Colonic mucosa (tissue), 4 donors: ENCODE measurements at regions not wholly inside any gene's neighbourhood (a gene's known extent, or its start where the extent isn't known, plus 50 kb on each side); places are given as distances from the start of the nearest gene placed in this dataset.

ENCODE experiments used
- DNase-seq: peaks from one replicate; pipeline ENCODE4 v3.0.0-alpha.2; 2020
- H3K27ac ChIP-seq: fragments of 200-600 bp; one replicate; pipeline ENCODE4 v1.8.0; 2021
- H3K27me3 ChIP-seq: fragments of 200-600 bp; one replicate; pipeline ENCODE4 v1.8.0; 2021
- H3K36me3 ChIP-seq: fragments of 200-600 bp; one replicate; pipeline ENCODE4 v1.8.0; 2021
- H3K4me1 ChIP-seq: fragments of 200-600 bp; one replicate; pipeline ENCODE4 v1.8.0; 2021; ENCODE audit warnings: mild to moderate bottlenecking
- H3K4me3 ChIP-seq: fragments of 200-600 bp; one replicate; pipeline ENCODE4 v1.8.0; 2021
- H3K9ac ChIP-seq, 2 donors: one replicate each; pipeline ENCODE4 v1.7.0; 2013; ENCODE audit warnings: control low read depth in 2 of 2, low read depth in 2 of 2, low read length in 2 of 2
- H3K9me3 ChIP-seq: fragments of 200-600 bp; one replicate; pipeline ENCODE4 v1.8.0; 2021
- CTCF ChIP-seq: fragments of 200-600 bp; IDR thresholded peaks from one replicate; pipeline ENCODE4 v1.8.0; 2022; ENCODE audit warnings: antibody characterized with exemption, mild to moderate bottlenecking
- intact Hi-C: fragments of 100-400 bp; cut with DNase I; formaldehyde crosslinking; loops from one replicate; pipeline ENCODE4 v1.14.1; 2022
- donor health status: healthy.
- donor health status: DM: no; HTN: no; CAD: no.
- donor health status: DM: no; HTN: no; CAD: no.

- Histone ChIP-seq H3K9me3 (no peaks in the 10 kb centered on the region), H3K27ac (no peak overlapping the region), H3K4me1 (no peaks in the 10 kb centered on the region), H3K9ac (no peak overlapping the region), H3K27me3 (no peaks in the 10 kb centered on the region), H3K36me3 (no peaks in the 10 kb centered on the region), H3K4me3 (no peak overlapping the region)
- intact Hi-C loops = no loop called here
- TF ChIP-seq CTCF = no peak
- DNase-seq = no peak
Observed at GRCh38 chr21:35641271-35642016, 418.9 kb downstream of the SETD4 start.

GRCh38 chr21:35637431-35637830 is 422.9 kb downstream of the SETD4 start:
- DNase-seq = no peak
- H3K36me3 ChIP-seq = no peaks in the 10 kb centered on the region
- no peaks in the 10 kb centered on the region for H3K27me3 ChIP-seq
- H3K9me3 ChIP-seq = no peaks in the 10 kb centered on the region
- no peak overlapping the region for H3K4me3 ChIP-seq
- no peaks in the 10 kb centered on the region for H3K4me1 ChIP-seq
- no peak overlapping the region for H3K9ac ChIP-seq
- H3K27ac ChIP-seq = no peak overlapping the region
- intact Hi-C loops = no loop called here
- TF ChIP-seq CTCF = no peak

- no peak for DNase-seq
- H3K27me3 ChIP-seq = no peaks in the 10 kb centered on the region
- H3K27ac ChIP-seq = no peak overlapping the region
- H3K36me3 ChIP-seq = no peaks in the 10 kb centered on the region
- no peak for TF ChIP-seq CTCF
- H3K4me3 ChIP-seq = no peak overlapping the region
- H3K9ac ChIP-seq = no peak overlapping the region
- H3K9me3 ChIP-seq = no peaks in the 10 kb centered on the region
- no peaks in the 10 kb centered on the region for H3K4me1 ChIP-seq
- intact Hi-C loops = no loop called here
Observed at GRCh38 chr21:35635994-35636393, 424.3 kb downstream of the SETD4 start.

GRCh38 chr21:35635261-35635660 is 425.1 kb downstream of the SETD4 start:
- TF ChIP-seq CTCF = no peak
- DNase-seq = no peak
- no peaks in the 10 kb centered on the region for H3K4me1 ChIP-seq
- intact Hi-C loops = no loop called here
- H3K36me3 ChIP-seq = no peaks in the 10 kb centered on the region
- no peak overlapping the region for H3K27ac ChIP-seq
- no peaks in the 10 kb centered on the region for H3K9me3 ChIP-seq
- H3K4me3 ChIP-seq = no peak overlapping the region
- no peak overlapping the region for H3K9ac ChIP-seq
- no peaks in the 10 kb centered on the region for H3K27me3 ChIP-seq

GRCh38 chr21:35633501-35633900 is 426.8 kb downstream of the SETD4 start:
- intact Hi-C loops = no loop called here
- Histone ChIP-seq H3K27me3 (no peaks in the 10 kb centered on the region), H3K4me1 (no peaks in the 10 kb centered on the region), H3K4me3 (no peak overlapping the region), H3K9me3 (no peaks in the 10 kb centered on the region), H3K36me3 (no peaks in the 10 kb centered on the region), H3K27ac (no peak overlapping the region), H3K9ac (no peak overlapping the region)
- no peak for TF ChIP-seq CTCF
- no peak for DNase-seq
